ENCODE measurements at regions not wholly inside any gene's neighbourhood (a gene's known extent, or its start where the extent isn't known, plus 50 kb on each side); places are given as distances from the start of the nearest gene placed in this dataset.
A peak's percentile ranks its signal among the peaks of the same experiment; 100 is the strongest.

- no peak for DNase-seq
Observed at GRCh38 chr11:98793276-98793675, 227.5 kb upstream of the CNTN5 start.

GRCh38 chr11:98798333-98798732, 222.4 kb upstream of the CNTN5 start:
- DNase-seq, result no peak

- no peak for DNase-seq
Observed at GRCh38 chr11:98800696-98801095, 220.1 kb upstream of the CNTN5 start.

- no peak for DNase-seq
Observed at GRCh38 chr11:98828986-98829708, 191.6 kb upstream of the CNTN5 start.

- DNase-seq, result no peak
Observed at GRCh38 chr11:98829971-98830370, 190.8 kb upstream of the CNTN5 start.

GRCh38 chr11:98834776-98835175, 186.0 kb upstream of the CNTN5 start:
- DNase-seq, result no peak

- no peak for DNase-seq
Observed at GRCh38 chr11:98835335-98835734, 185.4 kb upstream of the CNTN5 start.

- no peak for DNase-seq
Observed at GRCh38 chr11:98836156-98836555, 184.6 kb upstream of the CNTN5 start.

GRCh38 chr11:98842187-98842586, 178.6 kb upstream of the CNTN5 start:
- no peak for DNase-seq

- DNase-seq, result no peak
Observed at GRCh38 chr11:98862169-98862568, 158.6 kb upstream of the CNTN5 start.

GRCh38 chr11:98871690-98872089, 149.1 kb upstream of the CNTN5 start:
- no peak for DNase-seq

GRCh38 chr11:98874050-98874449, 146.7 kb upstream of the CNTN5 start:
- no peak for DNase-seq

- DNase-seq, result no peak
Observed at GRCh38 chr11:98895936-98896335, 124.8 kb upstream of the CNTN5 start.

GRCh38 chr11:98940913-98941312, 79.8 kb upstream of the CNTN5 start:
- DNase-seq, result peak; percentile 7

GRCh38 chr11:98944461-98944860, 76.3 kb upstream of the CNTN5 start:
- DNase-seq, result no peak

- no peak for DNase-seq
Observed at GRCh38 chr11:98952107-98952506, 68.6 kb upstream of the CNTN5 start.

GRCh38 chr11:98955551-98955950, 65.2 kb upstream of the CNTN5 start:
- no peak for DNase-seq

- no peak for DNase-seq
Observed at GRCh38 chr11:98964146-98964545, 56.6 kb upstream of the CNTN5 start.

- no peak for DNase-seq
Observed at GRCh38 chr11:98965358-98965757, 55.4 kb upstream of the CNTN5 start.

- no peak for DNase-seq
Observed at GRCh38 chr11:98965775-98966174, 55.0 kb upstream of the CNTN5 start.

GRCh38 chr11:98967005-98967404, 53.7 kb upstream of the CNTN5 start:
- DNase-seq, result no peak

Measured in OCI-M1 (cell line).